ENCODE measurements at regions not wholly inside any gene's neighbourhood (a gene's known extent, or its start where the extent isn't known, plus 50 kb on each side); places are given as distances from the start of the nearest gene placed in this dataset.

DNA sequence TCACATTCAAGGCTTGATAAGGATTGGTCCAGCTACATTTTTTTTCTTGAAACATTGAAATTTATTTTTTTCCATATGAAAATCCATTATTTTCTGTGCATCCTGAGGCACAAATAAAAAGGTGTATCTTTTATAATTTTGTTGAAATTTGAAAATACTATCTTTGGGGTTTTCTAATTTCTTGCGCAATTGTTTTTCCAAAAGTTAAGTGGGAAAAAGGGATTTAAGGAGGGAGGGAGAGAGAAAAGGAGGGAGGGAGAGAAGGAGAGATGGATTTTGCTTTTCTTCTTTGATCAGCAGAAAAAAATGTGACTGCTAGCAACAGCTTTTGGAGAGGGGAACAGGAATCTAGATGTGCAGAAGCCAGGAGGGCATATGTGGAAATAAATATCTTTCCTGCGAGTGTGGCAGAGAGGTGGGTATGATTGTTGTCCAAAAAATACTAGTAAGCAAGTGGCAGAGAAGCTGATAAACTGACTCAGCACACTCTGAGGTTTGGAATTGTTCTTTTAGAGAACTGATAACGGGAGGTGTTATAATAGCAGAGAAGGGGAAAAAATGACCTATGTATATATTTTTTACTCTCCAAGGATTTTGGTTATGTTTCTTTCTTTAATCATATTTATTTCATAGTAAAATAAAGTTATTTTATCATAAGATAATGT lies 61.2 kb upstream of the EDNRB start:
- TF ChIP-seq, protein P1, sequence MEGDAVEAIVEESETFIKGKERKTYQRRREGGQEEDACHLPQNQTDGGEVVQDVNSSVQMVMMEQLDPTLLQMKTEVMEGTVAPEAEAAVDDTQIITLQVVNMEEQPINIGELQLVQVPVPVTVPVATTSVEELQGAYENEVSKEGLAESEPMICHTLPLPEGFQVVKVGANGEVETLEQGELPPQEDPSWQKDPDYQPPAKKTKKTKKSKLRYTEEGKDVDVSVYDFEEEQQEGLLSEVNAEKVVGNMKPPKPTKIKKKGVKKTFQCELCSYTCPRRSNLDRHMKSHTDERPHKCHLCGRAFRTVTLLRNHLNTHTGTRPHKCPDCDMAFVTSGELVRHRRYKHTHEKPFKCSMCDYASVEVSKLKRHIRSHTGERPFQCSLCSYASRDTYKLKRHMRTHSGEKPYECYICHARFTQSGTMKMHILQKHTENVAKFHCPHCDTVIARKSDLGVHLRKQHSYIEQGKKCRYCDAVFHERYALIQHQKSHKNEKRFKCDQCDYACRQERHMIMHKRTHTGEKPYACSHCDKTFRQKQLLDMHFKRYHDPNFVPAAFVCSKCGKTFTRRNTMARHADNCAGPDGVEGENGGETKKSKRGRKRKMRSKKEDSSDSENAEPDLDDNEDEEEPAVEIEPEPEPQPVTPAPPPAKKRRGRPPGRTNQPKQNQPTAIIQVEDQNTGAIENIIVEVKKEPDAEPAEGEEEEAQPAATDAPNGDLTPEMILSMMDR (IDR thresholded peaks at IDR 0.05; ENCODE audit: low read length): no peak
- TF ChIP-seq EZH2phosphoT487 (IDR thresholded peaks at IDR 0.05; ENCODE audit: low read length) (no peak), EZH2 (optimal IDR thresholded peaks at IDR 0.05; ENCODE audit: low read depth, low read length) (no peak)

Measured in MM.1S (cell line).